Suppressor macrophage (primary cell): ENCODE measurements at regions not wholly inside any gene's neighbourhood (a gene's known extent, or its start where the extent isn't known, plus 50 kb on each side); places are given as distances from the start of the nearest gene placed in this dataset.

Source experiments
- DNase-seq, 4 experiments: peaks; one replicate each; pipeline ENCODE4 v3.0.0-alpha.2; 2020 to 2022

DNA sequence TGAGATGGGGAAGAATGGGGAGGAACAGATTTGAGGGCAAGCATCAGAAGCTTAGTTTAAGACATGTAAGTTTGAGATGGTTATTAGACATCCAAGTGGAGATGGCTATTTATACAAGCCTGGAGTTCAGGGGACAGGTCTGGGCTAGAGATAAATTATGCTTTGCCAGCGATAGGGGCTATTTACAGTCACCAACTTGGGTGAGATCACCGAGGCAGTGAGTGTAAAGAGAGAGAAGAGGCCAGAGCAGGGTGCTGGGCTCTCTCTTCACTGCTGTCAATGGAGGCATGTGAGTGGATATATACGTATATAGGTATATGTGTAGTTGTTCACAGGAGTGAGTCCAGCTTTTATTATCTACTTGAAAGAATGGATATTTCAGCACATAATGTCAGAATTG is 81.0 kb downstream of the QPCT start:
- DNase-seq = no peak

- DNase-seq = no peak
Observed at GRCh38 chr2:37427241-37427640, 82.8 kb downstream of the QPCT start.

- DNase-seq = no peak
Observed at GRCh38 chr2:37436323-37436722, 91.9 kb downstream of the QPCT start.

DNA sequence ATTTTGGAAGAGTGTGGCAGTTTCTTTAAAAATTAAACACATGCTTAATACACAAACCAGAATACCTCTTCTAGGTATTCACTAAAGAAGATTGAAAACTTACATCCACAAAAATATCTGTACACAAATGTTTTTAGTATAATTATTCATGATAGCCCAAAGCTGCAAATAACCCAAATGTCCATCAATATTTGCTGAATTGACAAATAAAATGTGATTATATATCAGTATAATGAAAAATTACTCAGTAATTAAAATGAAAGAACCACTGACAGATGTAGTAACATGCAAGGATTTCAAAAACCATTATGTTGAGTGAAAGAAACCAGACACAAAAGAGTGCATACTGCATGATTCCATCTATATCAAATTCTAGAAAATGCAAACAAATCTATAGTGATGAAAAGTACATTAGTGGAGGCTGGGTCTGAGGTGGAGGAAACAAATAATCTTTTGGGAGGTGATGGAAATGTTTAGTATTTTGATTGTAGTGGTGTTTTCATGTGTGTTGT is 94.8 kb downstream of the QPCT start:
- no peak for DNase-seq

DNA sequence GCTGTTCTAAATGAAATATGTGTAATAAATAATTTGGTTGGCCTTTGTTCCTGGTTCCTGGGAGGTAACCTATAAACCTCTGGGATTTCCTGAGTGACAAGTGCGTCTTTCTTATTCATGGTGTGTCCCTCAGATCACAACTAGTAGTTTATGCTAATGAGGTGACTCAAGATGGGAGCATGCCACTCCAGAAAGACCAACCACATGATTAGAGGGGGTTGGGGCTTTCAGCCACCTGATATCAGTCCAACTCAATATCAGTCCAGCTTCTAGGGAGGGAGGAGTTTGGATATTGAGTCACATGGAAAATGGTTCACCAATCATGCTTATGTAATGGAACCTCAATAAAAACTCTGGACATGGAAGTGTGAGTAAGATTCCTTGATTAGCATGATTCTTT is 96.6 kb downstream of the QPCT start:
- no peak for DNase-seq

DNA sequence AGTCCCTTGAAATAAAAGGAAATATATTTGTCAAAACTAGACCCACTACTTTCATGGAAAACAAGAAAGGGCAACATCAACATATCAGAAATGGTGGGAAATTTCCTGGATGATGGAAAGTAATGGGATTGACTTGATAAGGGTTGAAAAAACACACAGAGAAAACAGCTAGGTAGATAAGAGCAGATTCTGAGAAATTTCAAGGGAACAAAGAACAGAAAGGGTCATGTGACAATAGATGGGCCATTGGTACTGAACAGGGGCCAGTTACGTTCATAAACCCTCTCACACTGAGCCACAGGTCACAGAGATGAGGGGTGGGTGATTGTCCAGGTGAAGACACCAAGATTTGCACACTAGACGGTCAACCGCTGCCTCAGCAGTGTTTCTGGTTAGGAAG is 98.7 kb downstream of the QPCT start:
- no peak for DNase-seq

- DNase-seq = no peak
Observed at GRCh38 chr2:37447446-37447845, 103.0 kb downstream of the QPCT start.

- no peak for DNase-seq
Observed at GRCh38 chr2:37448342-37449120, 104.1 kb downstream of the QPCT start.

DNA sequence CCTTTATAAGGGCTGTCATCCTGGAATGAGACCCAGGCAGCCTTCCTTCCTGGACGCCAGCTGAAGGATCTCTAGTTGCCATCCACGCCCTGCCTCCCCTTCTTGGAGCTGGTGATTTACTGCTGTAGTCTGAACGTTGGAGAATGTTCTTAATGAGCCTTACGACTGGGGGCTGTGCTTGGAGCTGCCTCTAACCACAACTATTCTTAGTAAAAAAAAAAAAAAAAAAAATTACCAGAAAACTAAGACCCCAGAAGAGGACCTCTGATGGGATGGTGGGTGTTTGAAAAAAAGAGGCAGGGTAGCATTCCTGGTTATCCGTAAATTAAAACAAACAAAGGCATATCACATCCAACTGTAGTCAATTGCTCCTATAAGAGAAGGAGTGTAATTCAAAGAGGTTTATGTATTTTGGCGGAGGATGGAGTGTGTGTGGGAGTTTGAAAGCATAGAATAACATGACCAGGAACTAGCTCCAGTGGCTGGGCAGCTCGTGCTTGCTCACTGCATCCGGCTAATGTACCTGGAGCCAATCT is 105.4 kb downstream of the QPCT start:
- no peak for DNase-seq

- no peak for DNase-seq
Observed at GRCh38 chr2:37453027-37453426, 108.6 kb downstream of the QPCT start.

GRCh38 chr2:37454851-37455762 is 110.7 kb downstream of the QPCT start:
- DNase-seq = no peak

DNA sequence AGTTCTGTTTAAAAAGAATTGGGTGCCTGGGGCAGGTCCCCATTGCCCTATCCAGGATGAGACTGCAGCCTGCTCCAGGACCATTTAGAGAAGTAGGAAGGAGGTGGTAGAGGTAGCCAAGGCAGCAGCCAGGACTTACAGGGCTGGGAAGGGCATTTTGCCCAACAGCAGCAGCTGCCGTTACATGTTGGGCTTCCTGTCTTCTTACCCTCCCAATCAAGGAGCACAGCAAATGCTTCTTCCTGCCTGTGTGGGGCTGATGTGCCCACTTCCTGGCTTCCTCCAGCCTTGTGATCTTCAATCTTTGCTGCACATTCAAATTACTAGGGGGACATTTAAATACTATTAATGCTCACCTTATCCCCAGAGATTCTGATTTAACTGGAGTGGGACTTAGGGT is 112.0 kb downstream of the QPCT start:
- DNase-seq = peak in 1 of 4 experiments; percentile 4

DNA sequence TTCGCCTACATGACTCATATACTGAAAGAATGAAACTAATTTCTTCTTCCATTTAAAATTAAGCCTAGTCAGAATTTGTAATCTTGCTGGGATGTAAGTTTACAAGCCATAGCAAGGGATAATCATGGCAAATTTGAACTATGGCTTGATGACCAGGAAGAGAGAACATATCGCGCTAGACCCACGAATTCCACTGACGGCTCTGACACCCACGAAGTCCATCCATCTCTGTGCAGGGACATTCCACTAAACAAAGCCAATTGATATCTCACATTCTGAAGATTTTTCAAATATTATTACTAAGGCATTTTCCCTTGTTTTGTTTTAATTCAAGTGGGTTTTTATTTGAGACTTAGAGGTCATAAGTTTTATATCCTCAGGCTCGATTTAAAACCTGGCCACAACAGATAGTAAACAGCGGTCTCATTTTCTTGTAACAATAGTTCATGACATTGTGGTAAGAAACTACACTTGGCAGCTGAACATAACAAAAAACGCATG is 113.0 kb downstream of the QPCT start:
- no peak for DNase-seq

DNA sequence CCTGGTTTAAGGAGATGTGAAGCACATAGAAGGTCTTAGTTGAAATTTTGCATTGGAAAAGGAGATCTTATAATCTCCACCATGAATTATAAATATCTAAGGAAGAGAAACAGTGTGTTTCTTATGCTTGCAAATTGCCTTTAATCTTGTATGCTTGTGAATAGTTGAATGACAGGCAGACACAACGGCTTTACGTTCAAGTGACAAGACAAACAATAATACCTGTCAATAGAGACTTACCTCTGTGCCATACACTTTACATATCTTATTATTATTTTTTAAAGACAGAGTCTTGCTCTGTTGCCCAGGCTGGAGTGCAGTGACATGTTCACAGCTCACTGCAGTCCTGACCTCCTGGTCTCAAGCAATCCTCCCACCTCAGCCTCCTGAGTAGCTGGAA is 113.7 kb downstream of the QPCT start:
- DNase-seq = no peak

GRCh38 chr2:37459095-37459981 is 114.9 kb downstream of the QPCT start:
- DNase-seq = no peak

DNA sequence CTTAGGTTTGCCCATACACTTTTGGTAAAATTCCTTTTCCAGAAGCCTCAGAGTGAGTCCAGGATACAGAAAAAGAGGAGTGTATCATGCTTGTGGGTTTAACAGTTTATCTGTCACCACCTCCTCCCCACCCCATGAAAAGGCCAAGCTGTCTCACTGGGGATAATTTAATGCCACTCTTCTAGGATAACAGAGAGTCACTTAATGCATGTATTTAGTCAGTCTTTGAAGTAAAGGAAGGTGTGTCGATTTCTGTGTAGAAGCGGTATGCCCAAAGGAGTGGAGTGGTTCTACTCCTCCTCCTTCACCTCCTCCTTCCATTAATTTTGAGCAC is 116.4 kb downstream of the QPCT start:
- DNase-seq = no peak

- no peak for DNase-seq
Observed at GRCh38 chr2:37464067-37464466, 119.6 kb downstream of the QPCT start.

DNA sequence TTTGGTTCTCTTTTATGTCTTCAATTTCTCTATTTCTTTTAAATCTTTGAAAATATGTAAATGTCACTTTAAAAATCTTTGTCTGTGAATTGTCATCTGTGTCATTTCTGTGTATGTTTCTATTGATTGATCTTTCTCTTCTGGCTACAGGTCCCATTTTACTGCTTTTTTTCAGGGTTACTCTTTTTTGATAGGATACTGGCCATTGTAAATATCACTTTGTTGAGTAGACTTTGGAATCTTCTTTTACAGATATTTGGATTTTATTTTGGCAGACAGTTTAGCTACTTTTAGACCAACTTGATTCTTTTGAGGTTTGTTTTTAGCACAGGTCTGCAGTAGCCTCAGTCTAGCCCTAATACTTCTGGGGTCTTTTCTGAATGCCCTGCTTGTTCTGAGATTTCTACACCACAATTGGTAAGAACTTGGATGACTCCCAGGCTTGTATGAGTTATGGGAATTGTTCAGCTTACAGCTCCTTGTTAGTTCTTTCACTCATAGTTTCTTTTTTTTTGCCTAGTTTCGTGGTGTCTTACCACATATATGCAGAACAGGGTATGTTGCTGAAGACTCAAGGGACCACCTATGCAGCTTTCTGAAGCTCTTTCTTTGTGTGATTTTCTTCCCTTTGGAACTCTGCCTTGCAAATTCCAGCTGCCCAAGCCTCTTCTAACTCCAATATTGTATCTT is 122.2 kb downstream of the QPCT start:
- DNase-seq = no peak

GRCh38 chr2:37468170-37468569 is 123.7 kb downstream of the QPCT start:
- no peak for DNase-seq

- DNase-seq = no peak
Observed at GRCh38 chr2:37469126-37469525, 124.7 kb downstream of the QPCT start.

GRCh38 chr2:37471104-37471503 is 126.7 kb downstream of the QPCT start:
- DNase-seq = no peak

- DNase-seq = peak; percentile 9 to 50 (median 36)
Observed at GRCh38 chr2:37471994-37472393, 127.6 kb downstream of the QPCT start.
